Ascending aorta (tissue), 2 donors: ENCODE measurements at regions not wholly inside any gene's neighbourhood (a gene's known extent, or its start where the extent isn't known, plus 50 kb on each side); places are given as distances from the start of the nearest gene placed in this dataset.

Experiments
- DNase-seq, 2 donors: peaks; one replicate each; pipeline ENCODE4 v3.0.0-alpha.2; 2019; ENCODE audit warnings: low spot score in 2 of 2
- H3K27ac ChIP-seq, 2 donors: fragments of 200-600 bp; sonication (generic); one replicate each; pipeline ENCODE4 v1.5.1; 2016 to 2017; ENCODE audit warnings: mild to moderate bottlenecking in 1 of 2
- H3K27me3 ChIP-seq: fragments of 200-600 bp; sonication (generic); one replicate; pipeline ENCODE4 v1.5.1; 2017
- H3K36me3 ChIP-seq, 2 donors: fragments of 200-600 bp; sonication (generic); one replicate each; pipeline ENCODE4 v1.5.1; 2016
- H3K4me1 ChIP-seq, 2 donors: fragments of 200-600 bp; sonication (generic); one replicate each; pipeline ENCODE4 v1.5.1; 2016 to 2017; ENCODE audit warnings: mild to moderate bottlenecking in 1 of 2
- H3K4me3 ChIP-seq, 2 donors: fragments of 200-600 bp; sonication (generic); one replicate each; pipeline ENCODE4 v1.5.1; 2016 to 2017; ENCODE audit warnings: mild to moderate bottlenecking in 1 of 2
- H3K9me3 ChIP-seq, 2 donors: fragments of 200-600 bp; sonication (generic); one replicate each; pipeline ENCODE4 v1.5.1; 2016
- CTCF ChIP-seq, 3 experiments: fragments of 200-600 bp in 2 of 3; fragments of 450-650 bp in 1 of 3; sonication (generic) in 2 of 3; IDR thresholded peaks; one replicate each; pipeline ENCODE4 v1.5.1; 2016 to 2019; ENCODE audit warnings: antibody characterized with exemption in 3 of 3, mild to moderate bottlenecking in 1 of 3, moderate library complexity in 1 of 3
- intact Hi-C: fragments of 100-400 bp; cut with DNase I; formaldehyde crosslinking; loops from one replicate; pipeline ENCODE4 v1.15.1; 2023

GRCh38 chr10:22481687-22482539, 136.6 kb downstream of the SPAG6 start:
- no peak for DNase-seq
- TF ChIP-seq CTCF (IDR thresholded peaks at IDR 0.05): no peak
- Histone ChIP-seq H3K27me3 (peaks cover 1% of the 10 kb centered on the region), H3K4me3 (no peak overlapping the region), H3K27ac (no peak overlapping the region), H3K36me3 (no peaks in the 10 kb centered on the region), H3K9me3 (no peaks in the 10 kb centered on the region), H3K4me1 (no peaks in the 10 kb centered on the region)
- intact Hi-C loops: no loop called here

GRCh38 chr10:22483132-22483531, 137.8 kb downstream of the SPAG6 start:
- TF ChIP-seq CTCF (IDR thresholded peaks at IDR 0.05): no peak
- Histone ChIP-seq H3K9me3 (no peaks in the 10 kb centered on the region), H3K36me3 (no peaks in the 10 kb centered on the region), H3K4me1 (no peaks in the 10 kb centered on the region), H3K27ac (no peak overlapping the region), H3K27me3 (no peaks in the 10 kb centered on the region), H3K4me3 (no peak overlapping the region)
- no peak for DNase-seq
- intact Hi-C loops: no loop called here
